Hepatocyte (in vitro differentiated cells): ENCODE measurements at regions not wholly inside any gene's neighbourhood (a gene's known extent, or its start where the extent isn't known, plus 50 kb on each side); places are given as distances from the start of the nearest gene placed in this dataset.

Experiments used
- CTCF ChIP-seq: fragments of 200-600 bp; sonication (generic); IDR thresholded peaks from 2 replicates; pipeline ENCODE4 v1.5.1; 2016; ENCODE audit warnings: antibody characterized with exemption, mild to moderate bottlenecking; ENCODE audit not compliant: poor library complexity
- EZH2 ChIP-seq: fragments of 200-600 bp; sonication (generic); IDR thresholded peaks from 2 replicates; pipeline ENCODE4 v1.6.1; 2016; ENCODE audit warnings: antibody characterized with exemption, mild to moderate bottlenecking, borderline replicate concordance
- EZH2phosphoT487 ChIP-seq: fragments of 200-600 bp; sonication (generic); IDR thresholded peaks from one replicate; pipeline ENCODE4 v1.6.1; 2018; ENCODE audit warnings: antibody characterized with exemption, mild to moderate bottlenecking, low read depth, moderate library complexity; ENCODE audit not compliant: unreplicated experiment, severe bottlenecking

GRCh38 chr5:71907001-71907588 is 188.0 kb downstream of the CARTPT start:
- TF ChIP-seq CTCF: no peak
- TF ChIP-seq EZH2: no peak
- no peak for TF ChIP-seq EZH2phosphoT487
